H9 (cell line): ENCODE measurements at regions not wholly inside any gene's neighbourhood (a gene's known extent, or its start where the extent isn't known, plus 50 kb on each side); places are given as distances from the start of the nearest gene placed in this dataset.

Source experiments
- DNase-seq: peaks from one replicate; pipeline ENCODE4 v3.0.0-alpha.2; 2017
- H2AFZ ChIP-seq: one replicate; pipeline ENCODE4 v1.6.1; 2013; ENCODE audit warnings: mild to moderate bottlenecking, low read length, control low read depth, moderate library complexity
- H2AK5ac ChIP-seq: 2 replicates; pipeline ENCODE4 v1.6.1; 2013; ENCODE audit warnings: low read length, control low read depth, mixed read lengths; ENCODE audit not compliant: insufficient read length
- H2BK120ac ChIP-seq: one replicate; pipeline ENCODE4 v1.6.1; 2013; ENCODE audit warnings: low read depth, mild to moderate bottlenecking, low read length, control low read depth, inconsistent platforms; ENCODE audit not compliant: poor library complexity, severe bottlenecking
- H2BK12ac ChIP-seq: 2 replicates; pipeline ENCODE4 v1.6.1; 2013; ENCODE audit warnings: low read length, control low read depth, mixed read lengths, low read depth; ENCODE audit not compliant: insufficient read length
- H2BK15ac ChIP-seq: 2 replicates; pipeline ENCODE4 v1.6.1; 2013; ENCODE audit warnings: low read depth, low read length, control low read depth
- H2BK20ac ChIP-seq: one replicate; pipeline ENCODE4 v1.6.1; 2013; ENCODE audit warnings: low read depth, mild to moderate bottlenecking, low read length, control low read depth, inconsistent platforms; ENCODE audit not compliant: poor library complexity, severe bottlenecking
- H2BK5ac ChIP-seq: 2 replicates; pipeline ENCODE4 v1.6.1; 2013; ENCODE audit warnings: low read length, control low read depth, mixed read lengths; ENCODE audit not compliant: insufficient read length
- H3K14ac ChIP-seq: 2 replicates; pipeline ENCODE4 v1.6.1; 2013; ENCODE audit warnings: low read length, control low read depth; ENCODE audit not compliant: insufficient read depth
- H3K18ac ChIP-seq: 2 replicates; pipeline ENCODE4 v1.6.1; 2013; ENCODE audit warnings: low read depth, mild to moderate bottlenecking, mixed read lengths, low read length, control low read depth; ENCODE audit not compliant: insufficient read length
- H3K23ac ChIP-seq: 2 replicates; pipeline ENCODE4 v1.6.1; 2013; ENCODE audit warnings: low read length, control low read depth, mixed read lengths, low read depth; ENCODE audit not compliant: insufficient read length
- H3K23me2 ChIP-seq: 2 replicates; pipeline ENCODE4 v1.6.1; 2013; ENCODE audit warnings: low read depth, mild to moderate bottlenecking, mixed read lengths, low read length, control low read depth; ENCODE audit not compliant: insufficient read length, poor library complexity, severe bottlenecking
- H3K27ac ChIP-seq: 2 replicates; pipeline ENCODE4 v1.5.1; 2013; ENCODE audit warnings: low read length, control low read depth, mixed read lengths, low read depth; ENCODE audit not compliant: insufficient read length
- H3K27me3 ChIP-seq: 2 replicates; pipeline ENCODE4 v1.6.1; 2013; ENCODE audit warnings: low read length, control low read depth, inconsistent platforms; ENCODE audit not compliant: insufficient read depth
- H3K4ac ChIP-seq: 2 replicates; pipeline ENCODE4 v1.6.1; 2013; ENCODE audit warnings: low read depth, mild to moderate bottlenecking, control low read depth, inconsistent platforms, low read length, moderate library complexity
- H3K4me1 ChIP-seq: 2 replicates; pipeline ENCODE4 v1.6.1; 2013; ENCODE audit warnings: low read length, control low read depth, inconsistent platforms; ENCODE audit not compliant: insufficient read depth
- H3K4me2 ChIP-seq: 2 replicates; pipeline ENCODE4 v1.6.1; 2013; ENCODE audit warnings: low read length, control low read depth, mixed read lengths; ENCODE audit not compliant: insufficient read length, insufficient read depth
- H3K56ac ChIP-seq: 2 replicates; pipeline ENCODE4 v1.6.1; 2013; ENCODE audit warnings: low read depth, mild to moderate bottlenecking, mixed read lengths, low read length, control low read depth; ENCODE audit not compliant: insufficient read length
- H3K79me1 ChIP-seq: 2 replicates; pipeline ENCODE4 v1.6.1; 2013; ENCODE audit warnings: low read depth, mild to moderate bottlenecking, moderate library complexity, low read length, control low read depth, inconsistent platforms; ENCODE audit not compliant: insufficient read depth, poor library complexity, severe bottlenecking
- H3K79me2 ChIP-seq: 2 replicates; pipeline ENCODE4 v1.6.1; 2013; ENCODE audit warnings: low read length, control low read depth, inconsistent platforms; ENCODE audit not compliant: insufficient read depth
- H3K9ac ChIP-seq: 2 replicates; pipeline ENCODE4 v1.6.1; 2013; ENCODE audit warnings: low read length, control low read depth, mixed read lengths; ENCODE audit not compliant: insufficient read length; ENCODE audit errors: extremely low read depth
- H3K9me3 ChIP-seq: one replicate; pipeline ENCODE4 v1.6.1; 2013; ENCODE audit warnings: low read depth, low read length, inconsistent platforms; ENCODE audit not compliant: control insufficient read depth
- H3T11ph ChIP-seq: one replicate; pipeline ENCODE4 v1.6.1; 2013; ENCODE audit warnings: mild to moderate bottlenecking, low read length, control low read depth, inconsistent platforms
- H4K20me1 ChIP-seq: one replicate; pipeline ENCODE4 v1.6.1; 2013; ENCODE audit not compliant: control insufficient read depth, insufficient read length, insufficient read depth
- H4K5ac ChIP-seq: 2 replicates; pipeline ENCODE4 v1.6.1; 2013; ENCODE audit warnings: low read depth, mild to moderate bottlenecking, mixed read lengths, low read length, control low read depth; ENCODE audit not compliant: insufficient read length
- H4K8ac ChIP-seq: replicated peaks from 2 replicates; pipeline ENCODE4 v1.6.1; 2013; ENCODE audit warnings: low read length, control low read depth, mixed read lengths, low read depth; ENCODE audit not compliant: insufficient read length
- H4K91ac ChIP-seq: 2 replicates; pipeline ENCODE4 v1.6.1; 2013; ENCODE audit warnings: low read depth, mild to moderate bottlenecking, moderate library complexity, mixed read lengths, low read length, control low read depth; ENCODE audit not compliant: insufficient read length
- H3K27ac Mint-ChIP-seq, 3 experiments: 2 replicates in 2 of 3; 3 replicates in 1 of 3; pipeline ENCODE4 v1.8.0; 2020 to 2021; ENCODE audit warnings: mixed read lengths in 3 of 3, mild to moderate bottlenecking in 1 of 3, moderate library complexity in 1 of 3
- H3K27me3 Mint-ChIP-seq: 2 replicates; pipeline ENCODE4 v1.8.0; 2021; ENCODE audit warnings: low read depth, mild to moderate bottlenecking, moderate library complexity, mixed read lengths
- H3K36me3 Mint-ChIP-seq, 3 experiments: 2 replicates in 2 of 3; 3 replicates in 1 of 3; pipeline ENCODE4 v1.8.0; 2020 to 2021; ENCODE audit warnings: low read depth in 3 of 3, mixed read lengths in 3 of 3; ENCODE audit not compliant: insufficient read depth in 1 of 3
- H3K4me1 Mint-ChIP-seq, 2 experiments: 2 replicates each; pipeline ENCODE4 v1.8.0; 2020; ENCODE audit warnings: mixed read lengths in 2 of 2
- H3K4me3 Mint-ChIP-seq, 2 experiments: 2 replicates in 1 of 2; 3 replicates in 1 of 2; pipeline ENCODE4 v1.8.0; 2020 to 2021; ENCODE audit warnings: mild to moderate bottlenecking in 2 of 2, mixed read lengths in 2 of 2, moderate library complexity in 1 of 2
- H3K9me3 Mint-ChIP-seq, 2 experiments: 2 replicates in 1 of 2; 3 replicates in 1 of 2; pipeline ENCODE4 v1.8.0; 2020; ENCODE audit warnings: mild to moderate bottlenecking in 2 of 2, mixed read lengths in 2 of 2, moderate library complexity in 1 of 2
- WGBS: extraction: QIAGEN DNeasy Blood & Tissue Kit; methylation state at CpG from one replicate; pipeline ENCODE4 v1.1.7; 2013; ENCODE audit warnings: missing lambda C conversion rate, low lambda C conversion rate, mixed read lengths; ENCODE audit not compliant: insufficient read length; ENCODE audit errors: extremely low coverage; 5-methylcytosine and 5-hydroxymethylcytosine counted together
- TF ChIP-seq, protein P1 (sequence below): fragments of 200-600 bp; sonication (generic); conservative IDR thresholded peaks from 3 replicates; pipeline ENCODE4 v1.8.0; 2021; ENCODE audit warnings: antibody characterized with exemption, mild to moderate bottlenecking

- Histone ChIP-seq H4K20me1 (no peaks in the 10 kb centered on the region), H3K4me1 (no peaks in the 10 kb centered on the region), H2AK5ac (no peak overlapping the region), H2BK20ac (no peak overlapping the region), H3K56ac (no peak overlapping the region), H3K4me2 (no peak overlapping the region), H3K27ac (no peak overlapping the region), H3K79me2 (no peaks in the 10 kb centered on the region), H2BK12ac (no peak overlapping the region), H3K4ac (no peak overlapping the region), H3K27me3 (no peaks in the 10 kb centered on the region), H3K14ac (no peak overlapping the region), H3T11ph (no peak overlapping the region), H3K9me3 (no peaks in the 10 kb centered on the region), H3K9ac (no peak overlapping the region), H3K18ac (no peak overlapping the region), H3K79me1 (no peaks in the 10 kb centered on the region), H4K91ac (no peak overlapping the region), H2BK120ac (no peak overlapping the region), H2BK15ac (no peak overlapping the region), H3K23ac (no peak overlapping the region), H4K8ac (no peak overlapping the region), H2BK5ac (no peak overlapping the region), H3K23me2 (no peaks in the 10 kb centered on the region), H4K5ac (no peak overlapping the region), H2AFZ (no peak overlapping the region)
- Mint-ChIP-seq H3K27ac (no peak overlapping the region), H3K4me3 (no peak overlapping the region), H3K4me1 (peaks cover 11 to 13% of the 10 kb centered on the region in 2 experiments), H3K9me3 (no peaks in the 10 kb centered on the region), H3K27me3 (no peaks in the 10 kb centered on the region), H3K36me3 (no peaks in the 10 kb centered on the region)
- DNase-seq, result no peak
- TF ChIP-seq, protein P1, sequence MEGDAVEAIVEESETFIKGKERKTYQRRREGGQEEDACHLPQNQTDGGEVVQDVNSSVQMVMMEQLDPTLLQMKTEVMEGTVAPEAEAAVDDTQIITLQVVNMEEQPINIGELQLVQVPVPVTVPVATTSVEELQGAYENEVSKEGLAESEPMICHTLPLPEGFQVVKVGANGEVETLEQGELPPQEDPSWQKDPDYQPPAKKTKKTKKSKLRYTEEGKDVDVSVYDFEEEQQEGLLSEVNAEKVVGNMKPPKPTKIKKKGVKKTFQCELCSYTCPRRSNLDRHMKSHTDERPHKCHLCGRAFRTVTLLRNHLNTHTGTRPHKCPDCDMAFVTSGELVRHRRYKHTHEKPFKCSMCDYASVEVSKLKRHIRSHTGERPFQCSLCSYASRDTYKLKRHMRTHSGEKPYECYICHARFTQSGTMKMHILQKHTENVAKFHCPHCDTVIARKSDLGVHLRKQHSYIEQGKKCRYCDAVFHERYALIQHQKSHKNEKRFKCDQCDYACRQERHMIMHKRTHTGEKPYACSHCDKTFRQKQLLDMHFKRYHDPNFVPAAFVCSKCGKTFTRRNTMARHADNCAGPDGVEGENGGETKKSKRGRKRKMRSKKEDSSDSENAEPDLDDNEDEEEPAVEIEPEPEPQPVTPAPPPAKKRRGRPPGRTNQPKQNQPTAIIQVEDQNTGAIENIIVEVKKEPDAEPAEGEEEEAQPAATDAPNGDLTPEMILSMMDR, result no peak
- no CpG with 5 or more reads among the region's 6 CpGs for WGBS
Measured at GRCh38 chr6:155687645-155688044, 232.0 kb upstream of the NOX3 start.
